ENCODE measurements at regions not wholly inside any gene's neighbourhood (a gene's known extent, or its start where the extent isn't known, plus 50 kb on each side); places are given as distances from the start of the nearest gene placed in this dataset.

- no peak for DNase-seq
These were observed 838.6 kb downstream of the TBC1D22A start for GRCh38 chr22:47600791-47601625.

GRCh38 chr22:47600281-47600680, 837.8 kb downstream of the TBC1D22A start:
- no peak for DNase-seq

GRCh38 chr22:47599753-47600152, 837.3 kb downstream of the TBC1D22A start:
- DNase-seq, result no peak

GRCh38 chr22:47598864-47599263, 836.4 kb downstream of the TBC1D22A start:
- DNase-seq, result no peak

- DNase-seq, result no peak
These were observed 834.6 kb downstream of the TBC1D22A start for GRCh38 chr22:47597041-47597440.

GRCh38 chr22:47596176-47596690, 833.8 kb downstream of the TBC1D22A start:
- no peak for DNase-seq

- DNase-seq, result no peak
These were observed 832.5 kb downstream of the TBC1D22A start for GRCh38 chr22:47594836-47595521.

GRCh38 chr22:47593911-47594311, 831.5 kb downstream of the TBC1D22A start:
- DNase-seq, result no peak

- no peak for DNase-seq
These were observed 830.8 kb downstream of the TBC1D22A start for GRCh38 chr22:47593291-47593690.

GRCh38 chr22:47592791-47593190, 830.3 kb downstream of the TBC1D22A start:
- no peak for DNase-seq

GRCh38 chr22:47591709-47592108, 829.3 kb downstream of the TBC1D22A start:
- DNase-seq, result no peak

GRCh38 chr22:47591016-47591415, 828.6 kb downstream of the TBC1D22A start:
- no peak for DNase-seq

GRCh38 chr22:47589271-47590250, 827.1 kb downstream of the TBC1D22A start:
- DNase-seq, result no peak

- no peak for DNase-seq
These were observed 826.1 kb downstream of the TBC1D22A start for GRCh38 chr22:47588578-47588960.

GRCh38 chr22:47587861-47588577, 825.6 kb downstream of the TBC1D22A start:
- DNase-seq, result no peak

- DNase-seq, result no peak
These were observed 824.9 kb downstream of the TBC1D22A start for GRCh38 chr22:47587361-47587760.

GRCh38 chr22:47586946-47587345, 824.5 kb downstream of the TBC1D22A start:
- no peak for DNase-seq

GRCh38 chr22:47586038-47586437, 823.6 kb downstream of the TBC1D22A start:
- no peak for DNase-seq

GRCh38 chr22:47583959-47584562, 821.6 kb downstream of the TBC1D22A start:
- DNase-seq, result no peak

GRCh38 chr22:47582067-47582466, 819.6 kb downstream of the TBC1D22A start:
- DNase-seq, result no peak

- no peak for DNase-seq
These were observed 817.7 kb downstream of the TBC1D22A start for GRCh38 chr22:47580121-47580520.

- no peak for DNase-seq
These were observed 814.5 kb downstream of the TBC1D22A start for GRCh38 chr22:47576908-47577307.
